PC-9 (cell line): ENCODE measurements at regions not wholly inside any gene's neighbourhood (a gene's known extent, or its start where the extent isn't known, plus 50 kb on each side); places are given as distances from the start of the nearest gene placed in this dataset.

Experiments used
- BruUV-seq: library from RNA; stranded (reverse); fragments of 400-500 nt; replicated peaks from 2 replicates; lab custom pipeline; 2021; lab: Mats Ljungman, UMichigan
- CTCF ChIA-PET: fragments of 300-600 bp; sonication (Branson Sonifier 250); formaldehyde crosslinking; loops from one replicate; lab custom pipeline; 2022; ENCODE audit warnings: antibody characterized with exemption; lab: Charles Lee
- POLR2A ChIA-PET: fragments of 300-600 bp; sonication (Branson Sonifier 250); formaldehyde crosslinking; loops from one replicate; lab custom pipeline; 2022; ENCODE audit warnings: antibody characterized with exemption; ENCODE audit not compliant: unreplicated experiment; lab: Charles Lee
- DNase-seq, 2 experiments: peaks; one replicate each; pipeline versions ENCODE4 v3.0.0 to v3.0.0-alpha.2; 2015 to 2022; ENCODE audit warnings: mixed read lengths in 1 of 2
- H2AFZ ChIP-seq: fragments of 200-600 bp; sonication (generic); 2 replicates; pipeline ENCODE4 v1.8.1; 2017; ENCODE audit warnings: antibody characterized with exemption
- H3F3A ChIP-seq: fragments of 200-600 bp; sonication (generic); 2 replicates; pipeline ENCODE4 v1.8.1; 2017; ENCODE audit warnings: antibody characterized with exemption, mild to moderate bottlenecking, low read depth; ENCODE audit not compliant: insufficient read depth
- H3K27ac ChIP-seq: fragments of 200-600 bp; sonication (generic); 2 replicates; pipeline ENCODE4 v1.6.1; 2016; ENCODE audit warnings: mixed run types
- H3K27me3 ChIP-seq: fragments of 200-600 bp; sonication (generic); 2 replicates; pipeline ENCODE4 v1.6.1; 2016; ENCODE audit warnings: low read depth, mixed run types; ENCODE audit not compliant: insufficient read depth
- H3K36me3 ChIP-seq: fragments of 200-600 bp; sonication (generic); 2 replicates; pipeline ENCODE4 v1.6.1; 2016; ENCODE audit warnings: low read depth, mixed run types
- H3K4me1 ChIP-seq: fragments of 200-600 bp; sonication (generic); replicated peaks from 2 replicates; pipeline ENCODE4 v1.6.1; 2016; ENCODE audit warnings: mixed run types; ENCODE audit not compliant: insufficient read depth
- H3K4me2 ChIP-seq: fragments of 200-600 bp; sonication (generic); 2 replicates; pipeline ENCODE4 v1.6.1; 2017; ENCODE audit warnings: mixed run types
- H3K4me3 ChIP-seq: fragments of 200-600 bp; sonication (generic); 2 replicates; pipeline ENCODE4 v1.6.1; 2016; ENCODE audit warnings: mixed run types
- H3K79me2 ChIP-seq: fragments of 200-600 bp; sonication (generic); 2 replicates; pipeline ENCODE4 v1.6.1; 2017; ENCODE audit warnings: low read depth, mixed run types
- H3K9me2 ChIP-seq: fragments of 200-600 bp; sonication (generic); 2 replicates; pipeline ENCODE4 v1.8.1; 2017; ENCODE audit warnings: mild to moderate bottlenecking; ENCODE audit not compliant: insufficient read depth
- H3K9me3 ChIP-seq: fragments of 200-600 bp; sonication (generic); 2 replicates; pipeline ENCODE4 v1.8.1; 2016; ENCODE audit warnings: low read depth; ENCODE audit not compliant: insufficient read depth
- H4K20me1 ChIP-seq: fragments of 200-600 bp; sonication (generic); 2 replicates; pipeline ENCODE4 v1.8.1; 2017; ENCODE audit not compliant: insufficient read depth
- EZH2 ChIP-seq: fragments of 200-600 bp; sonication (generic); IDR thresholded peaks from 2 replicates; pipeline ENCODE4 v1.8.0; 2017; ENCODE audit warnings: antibody characterized with exemption, low read depth
- intact Hi-C: fragments of 100-400 bp; cut with micrococcal nuclease; formaldehyde crosslinking; loops from one replicate; pipeline ENCODE4 v1.10.0; 2022; ENCODE audit not compliant: unreplicated experiment
- TF ChIP-seq, protein P1 (sequence below): fragments of 200-600 bp; sonication (generic); conservative IDR thresholded peaks from 2 replicates; pipeline ENCODE4 v1.6.1; 2017; ENCODE audit warnings: mixed run types, antibody characterized with exemption, mild to moderate bottlenecking, moderate library complexity

DNA sequence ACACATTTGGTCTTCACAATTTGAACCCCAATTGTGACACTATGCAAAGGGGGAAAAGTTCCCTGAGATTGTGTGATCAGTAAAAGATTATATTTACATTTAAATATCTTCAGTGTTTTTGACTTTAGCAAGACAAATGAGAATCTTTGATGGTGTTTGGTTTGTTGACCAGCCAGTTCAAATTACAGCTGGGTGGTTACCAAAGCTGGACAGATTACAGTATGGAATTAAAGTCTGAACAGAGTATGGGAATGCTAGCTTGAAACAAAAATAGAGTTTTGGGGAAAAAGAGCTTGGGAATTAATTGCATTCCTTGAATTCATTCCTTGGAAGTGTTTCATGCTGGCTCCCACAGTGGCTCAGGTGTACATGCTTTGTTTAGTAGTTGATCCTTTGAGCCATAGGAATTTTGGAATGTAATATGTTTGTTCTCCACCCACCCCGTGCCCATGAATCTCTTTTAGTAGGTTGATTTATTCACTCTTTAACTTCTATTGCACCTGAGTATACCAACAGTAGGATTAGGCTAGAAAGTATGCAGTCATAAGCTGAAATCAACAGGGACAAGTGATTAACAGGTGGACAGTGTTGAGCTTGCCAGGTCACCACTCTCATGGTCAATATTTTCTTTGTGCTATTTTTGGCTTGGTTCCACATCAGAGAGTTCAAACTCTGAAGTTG is 81.1 kb upstream of the HELT start:
- H2AFZ ChIP-seq: no peak overlapping the region
- no peaks in the 10 kb centered on the region for H4K20me1 ChIP-seq
- no TSS peak for BruUV-seq
- POLR2A ChIA-PET: interaction anchor here (0.6 to 0.7 kb wide), 2 partner anchors 17 to 130 kb away, joined by 3 read pairs; no protein-coding TSS in a partner anchor
- no peaks in the 10 kb centered on the region for H3K79me2 ChIP-seq
- H3K4me3 ChIP-seq: no peak overlapping the region
- no peaks in the 10 kb centered on the region for H3K27me3 ChIP-seq
- H3K4me1 ChIP-seq: peaks cover 31% of the 10 kb centered on the region
- H3F3A ChIP-seq: no peaks in the 10 kb centered on the region
- 0 out of 2 replicates have a peak overlapping the region, but pooled peaks have one; percentile 36 for H3K4me2 ChIP-seq
- CTCF ChIA-PET: interaction anchor here (0.6 to 1.1 kb wide), 2 partner anchors 25 to 290 kb away, joined by 3 read pairs; no protein-coding TSS in a partner anchor
- DNase-seq: peak; percentile 21 to 66
- intact Hi-C loops: loop anchor here (1.0 to 5.0 kb wide), 2 partner anchors 90 to 191 kb away; no protein-coding TSS in a partner anchor
- H3K36me3 ChIP-seq: no peaks in the 10 kb centered on the region
- no peak overlapping the region for H3K27ac ChIP-seq
- no peaks in the 10 kb centered on the region for H3K9me3 ChIP-seq
- TF ChIP-seq EZH2: no peak
- TF ChIP-seq, protein P1, sequence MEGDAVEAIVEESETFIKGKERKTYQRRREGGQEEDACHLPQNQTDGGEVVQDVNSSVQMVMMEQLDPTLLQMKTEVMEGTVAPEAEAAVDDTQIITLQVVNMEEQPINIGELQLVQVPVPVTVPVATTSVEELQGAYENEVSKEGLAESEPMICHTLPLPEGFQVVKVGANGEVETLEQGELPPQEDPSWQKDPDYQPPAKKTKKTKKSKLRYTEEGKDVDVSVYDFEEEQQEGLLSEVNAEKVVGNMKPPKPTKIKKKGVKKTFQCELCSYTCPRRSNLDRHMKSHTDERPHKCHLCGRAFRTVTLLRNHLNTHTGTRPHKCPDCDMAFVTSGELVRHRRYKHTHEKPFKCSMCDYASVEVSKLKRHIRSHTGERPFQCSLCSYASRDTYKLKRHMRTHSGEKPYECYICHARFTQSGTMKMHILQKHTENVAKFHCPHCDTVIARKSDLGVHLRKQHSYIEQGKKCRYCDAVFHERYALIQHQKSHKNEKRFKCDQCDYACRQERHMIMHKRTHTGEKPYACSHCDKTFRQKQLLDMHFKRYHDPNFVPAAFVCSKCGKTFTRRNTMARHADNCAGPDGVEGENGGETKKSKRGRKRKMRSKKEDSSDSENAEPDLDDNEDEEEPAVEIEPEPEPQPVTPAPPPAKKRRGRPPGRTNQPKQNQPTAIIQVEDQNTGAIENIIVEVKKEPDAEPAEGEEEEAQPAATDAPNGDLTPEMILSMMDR: no peak
- no peaks in the 10 kb centered on the region for H3K9me2 ChIP-seq

DNA sequence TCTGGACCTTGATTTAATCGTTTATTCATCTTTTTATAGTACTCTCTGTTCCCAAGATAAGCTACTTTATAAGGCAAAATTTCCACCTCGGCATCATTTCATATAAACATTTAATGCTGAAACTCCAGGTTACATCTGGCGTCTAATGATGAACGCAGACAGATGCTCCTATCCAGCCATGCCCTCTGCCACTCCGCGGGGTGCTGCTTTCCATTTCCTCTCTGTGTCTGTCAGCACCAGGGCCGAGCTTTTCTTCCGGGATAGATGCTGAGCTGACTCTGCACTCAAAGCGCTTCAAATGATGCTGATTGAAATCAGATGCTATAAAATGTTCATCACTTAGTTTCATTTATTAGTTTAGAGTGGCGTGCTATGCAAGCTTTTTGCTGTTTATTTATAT is 80.5 kb upstream of the HELT start:
- H2AFZ ChIP-seq: no peak overlapping the region
- H3F3A ChIP-seq: no peaks in the 10 kb centered on the region
- H3K4me1 ChIP-seq: peaks cover 31% of the 10 kb centered on the region
- ChIA-PET POLR2A (interaction anchor here (0.6 to 0.7 kb wide), 2 partner anchors 18 to 131 kb away, joined by 3 read pairs; no protein-coding TSS in a partner anchor), CTCF (interaction anchor here (1.1 kb wide), 1 partner anchor 25 kb away, joined by 3 read pairs; no protein-coding TSS in a partner anchor)
- H3K4me3 ChIP-seq: no peak overlapping the region
- H3K79me2 ChIP-seq: no peaks in the 10 kb centered on the region
- intact Hi-C loops: loop anchor here (1.0 to 5.0 kb wide), 2 partner anchors 90 to 191 kb away; no protein-coding TSS in a partner anchor
- H3K27me3 ChIP-seq: no peaks in the 10 kb centered on the region
- H3K9me3 ChIP-seq: no peaks in the 10 kb centered on the region
- H4K20me1 ChIP-seq: no peaks in the 10 kb centered on the region
- TF ChIP-seq EZH2: no peak
- TF ChIP-seq, protein P1: no peak
- no peak overlapping the region for H3K27ac ChIP-seq
- 0 out of 2 replicates have a peak overlapping the region, but pooled peaks have one; percentile 36 for H3K4me2 ChIP-seq
- H3K36me3 ChIP-seq: no peaks in the 10 kb centered on the region
- no TSS peak for BruUV-seq
- H3K9me2 ChIP-seq: no peaks in the 10 kb centered on the region
- DNase-seq: no peak

DNA sequence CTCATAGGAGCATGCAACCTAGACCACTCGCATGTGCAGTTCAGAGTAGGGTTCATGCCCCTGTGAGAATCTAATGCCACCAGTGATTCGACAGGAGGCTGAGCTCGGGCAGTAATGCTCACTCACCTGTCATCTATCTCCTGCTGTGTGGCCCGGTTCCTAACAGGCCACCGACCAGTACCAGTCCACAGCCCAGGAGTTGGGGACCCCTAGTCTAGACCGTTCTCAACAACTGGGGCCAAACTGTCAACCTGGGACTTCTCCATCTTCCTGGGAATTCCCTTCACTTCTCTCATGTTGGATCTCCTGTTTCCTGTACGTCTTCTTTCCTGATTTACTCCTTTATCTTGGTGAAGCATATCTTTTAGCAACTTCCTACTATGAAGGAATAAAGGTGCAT is 79.4 kb upstream of the HELT start:
- Histone ChIP-seq H3K27me3 (no peaks in the 10 kb centered on the region), H3K4me2 (no peak overlapping the region), H3K36me3 (no peaks in the 10 kb centered on the region), H3K4me1 (peaks cover 28% of the 10 kb centered on the region), H3K4me3 (no peak overlapping the region), H3K9me2 (no peaks in the 10 kb centered on the region), H4K20me1 (no peaks in the 10 kb centered on the region), H2AFZ (no peak overlapping the region), H3K9me3 (no peaks in the 10 kb centered on the region), H3K79me2 (no peaks in the 10 kb centered on the region), H3K27ac (no peak overlapping the region), H3F3A (no peaks in the 10 kb centered on the region)
- intact Hi-C loops: loop anchor here (5.0 kb wide), 1 partner anchor 92 kb away; no protein-coding TSS in a partner anchor
- ChIA-PET POLR2A (no interaction called here), CTCF (no interaction called here)
- no peak for TF ChIP-seq EZH2
- TF ChIP-seq, protein P1: no peak
- BruUV-seq: no TSS peak
- no peak for DNase-seq
